Transverse colon (tissue), 3 donors: ENCODE measurements at regions not wholly inside any gene's neighbourhood (a gene's known extent, or its start where the extent isn't known, plus 50 kb on each side); places are given as distances from the start of the nearest gene placed in this dataset.

Experiments
- CTCF ChIP-seq, 5 experiments: fragments of 200-600 bp in 3 of 5; fragments of 450-650 bp in 2 of 5; sonication (generic) in 3 of 5; IDR thresholded peaks; 1 replicate in 2 of 5; 2 replicates in 3 of 5; pipeline ENCODE4 v1.5.1; 2016 to 2017; ENCODE audit warnings: antibody characterized with exemption in 5 of 5, inconsistent platforms in 3 of 5, mild to moderate bottlenecking in 2 of 5, moderate library complexity in 1 of 5
- POLR2A ChIP-seq: fragments of 450-650 bp; IDR thresholded peaks from one replicate; pipeline ENCODE4 v1.6.1; 2016; ENCODE audit warnings: antibody characterized with exemption, mild to moderate bottlenecking, moderate library complexity

- TF ChIP-seq POLR2A = no peak
- TF ChIP-seq CTCF (IDR thresholded peaks at IDR 0.05) = no peak
Measured at GRCh38 chrX:137747244-137748043, 181.5 kb downstream of the ZIC3 start.
